Kidney (tissue), 13 donors: ENCODE measurements at regions not wholly inside any gene's neighbourhood (a gene's known extent, or its start where the extent isn't known, plus 50 kb on each side); places are given as distances from the start of the nearest gene placed in this dataset.
A peak's percentile ranks its signal among the peaks of the same experiment; 100 is the strongest.

Source experiments
- DNase-seq, 5 donors: peaks; one replicate each; pipeline ENCODE4 v3.0.0-alpha.2; 2013 to 2020
- FAIRE-seq: peaks from 2 replicates; lab custom pipeline; 2012; peaks lifted over from hg19 to GRCh38; lab: Jason Lieb, UNC
- H3K27ac ChIP-seq, 2 donors: one replicate each; pipeline ENCODE4 v1.7.0; 2013; ENCODE audit warnings: low read depth in 2 of 2, low read length in 2 of 2, inconsistent platforms in 1 of 2
- H3K27me3 ChIP-seq: one replicate; pipeline ENCODE4 v1.7.1; 2013; ENCODE audit warnings: low read length, inconsistent platforms; ENCODE audit not compliant: control insufficient read depth, insufficient read depth
- H3K36me3 ChIP-seq, 3 donors: one replicate each; pipeline versions ENCODE4 v1.7.0 to v1.7.1; 2013; ENCODE audit warnings: low read length in 3 of 3, control low read depth in 1 of 3, inconsistent platforms in 1 of 3; ENCODE audit not compliant: insufficient read depth in 3 of 3, control insufficient read depth in 2 of 3
- H3K4me1 ChIP-seq, 3 donors: one replicate each; pipeline versions ENCODE4 v1.7.0 to v1.7.1; 2013; ENCODE audit warnings: low read length in 3 of 3, inconsistent platforms in 1 of 3, low read depth in 1 of 3; ENCODE audit not compliant: control insufficient read depth in 2 of 3, insufficient read depth in 2 of 3
- H3K4me3 ChIP-seq, 3 donors: one replicate each; pipeline versions ENCODE4 v1.7.0 to v1.8.1; 2013; ENCODE audit warnings: low read length in 3 of 3, control low read depth in 1 of 3, inconsistent platforms in 1 of 3
- H3K9ac ChIP-seq, 3 donors: one replicate each; pipeline versions ENCODE4 v1.7.0 to v1.7.1; 2013; ENCODE audit warnings: low read length in 3 of 3, control low read depth in 1 of 3, inconsistent platforms in 1 of 3
- H3K9me3 ChIP-seq, 3 donors: one replicate each; pipeline versions ENCODE4 v1.7.0 to v1.7.1; 2013; ENCODE audit warnings: low read length in 3 of 3, control low read depth in 1 of 3, inconsistent platforms in 1 of 3; ENCODE audit not compliant: control insufficient read depth in 2 of 3, insufficient read depth in 1 of 3
- CTCF ChIP-seq: IDR thresholded peaks from 3 replicates; pipeline ENCODE4 v1.5.1; 2012; ENCODE audit warnings: mild to moderate bottlenecking, moderate library complexity, borderline replicate concordance; ENCODE audit not compliant: insufficient read depth; ENCODE audit errors: extremely low read depth
- intact Hi-C: fragments of 100-400 bp; cut with DNase I; formaldehyde crosslinking; loops from one replicate; pipeline ENCODE4 v1.11.1; 2022
- donor health status: control.
- donor health status: control.
- donor health status: control.
- donor health status: control.
- donor health status: control.
- donor health status: DM: yes; HTN: yes; CAD: no.
- donor health status: Normal renal cell carcinoma (clear cell type).

GRCh38 chr6:167682125-167682524 is 144.6 kb upstream of the AFDN start:
- FAIRE-seq (no peak), DNase-seq (no peak)
- Histone ChIP-seq H3K4me3 (no peak overlapping the region), H3K9ac (no peak overlapping the region), H3K27ac (peak overlapping the region; percentile 20 to 30), H3K4me1 (peaks cover 0 to 10% (median 9%) of the 10 kb centered on the region in 3 donors), H3K9me3 (peaks cover 0 to 1% (median 0%) of the 10 kb centered on the region in 3 donors), H3K27me3 (no peaks in the 10 kb centered on the region), H3K36me3 (no peaks in the 10 kb centered on the region)
- intact Hi-C loops: no loop called here
- TF ChIP-seq CTCF: no peak

- no peak for FAIRE-seq
- H3K9me3 ChIP-seq: peaks cover 0 to 1% (median 0%) of the 10 kb centered on the region in 3 donors
- H3K27ac ChIP-seq: peak overlapping the region; percentile 30 to 74
- peak in 1 of 5 donors; percentile 28 for DNase-seq
- peaks cover 0 to 8% (median 7%) of the 10 kb centered on the region in 3 donors for H3K4me1 ChIP-seq
- H3K27me3 ChIP-seq: no peaks in the 10 kb centered on the region
- intact Hi-C loops: no loop called here
- no peaks in the 10 kb centered on the region for H3K36me3 ChIP-seq
- TF ChIP-seq CTCF: no peak
- H3K4me3 ChIP-seq: no peak overlapping the region
- no peak overlapping the region for H3K9ac ChIP-seq
Measured at GRCh38 chr6:167682546-167683027, 144.1 kb upstream of the AFDN start.

- Histone ChIP-seq H3K9ac (no peak overlapping the region), H3K9me3 (peaks cover 0 to 1% (median 0%) of the 10 kb centered on the region in 3 donors), H3K27ac (peak overlapping the region in 1 of 2 donors; percentile 93), H3K27me3 (no peaks in the 10 kb centered on the region), H3K4me3 (no peak overlapping the region), H3K36me3 (no peaks in the 10 kb centered on the region), H3K4me1 (peaks cover 0 to 8% (median 4%) of the 10 kb centered on the region in 3 donors)
- TF ChIP-seq CTCF: no peak
- FAIRE-seq: peak; percentile 55
- DNase-seq: peak in 3 of 5 donors; percentile 56 to 85 (median 84)
- intact Hi-C loops: no loop called here
Measured at GRCh38 chr6:167683028-167683862, 143.5 kb upstream of the AFDN start.
